ENCODE measurements at regions not wholly inside any gene's neighbourhood (a gene's known extent, or its start where the extent isn't known, plus 50 kb on each side); places are given as distances from the start of the nearest gene placed in this dataset.

DNA sequence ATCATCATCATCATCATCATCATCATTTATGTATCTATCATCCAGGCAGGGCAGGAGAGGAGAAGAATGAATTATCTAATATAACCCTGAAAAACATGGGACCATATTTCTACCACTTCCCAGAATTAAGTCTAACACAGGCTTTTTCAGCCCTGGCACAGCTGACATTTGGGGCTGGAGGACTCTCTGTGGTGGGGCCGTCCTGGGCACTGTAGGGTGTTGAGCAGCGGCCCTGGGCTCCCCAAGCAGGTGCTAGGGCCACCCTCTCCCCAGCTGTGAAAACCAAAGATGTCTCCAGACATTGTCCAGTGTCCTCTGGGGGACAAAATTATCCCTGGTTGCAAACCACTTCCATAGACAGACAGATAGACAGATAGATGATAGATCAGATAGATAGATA is 288.4 kb downstream of the CRLF2 start:
- TF ChIP-seq, protein P1, sequence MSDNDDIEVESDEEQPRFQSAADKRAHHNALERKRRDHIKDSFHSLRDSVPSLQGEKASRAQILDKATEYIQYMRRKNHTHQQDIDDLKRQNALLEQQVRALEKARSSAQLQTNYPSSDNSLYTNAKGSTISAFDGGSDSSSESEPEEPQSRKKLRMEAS (CRISPR knock-in tag; IDR thresholded peaks at IDR 0.05) = no peak
- TF ChIP-seq, protein P2, sequence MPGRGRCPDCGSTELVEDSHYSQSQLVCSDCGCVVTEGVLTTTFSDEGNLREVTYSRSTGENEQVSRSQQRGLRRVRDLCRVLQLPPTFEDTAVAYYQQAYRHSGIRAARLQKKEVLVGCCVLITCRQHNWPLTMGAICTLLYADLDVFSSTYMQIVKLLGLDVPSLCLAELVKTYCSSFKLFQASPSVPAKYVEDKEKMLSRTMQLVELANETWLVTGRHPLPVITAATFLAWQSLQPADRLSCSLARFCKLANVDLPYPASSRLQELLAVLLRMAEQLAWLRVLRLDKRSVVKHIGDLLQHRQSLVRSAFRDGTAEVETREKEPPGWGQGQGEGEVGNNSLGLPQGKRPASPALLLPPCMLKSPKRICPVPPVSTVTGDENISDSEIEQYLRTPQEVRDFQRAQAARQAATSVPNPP (IDR thresholded peaks at IDR 0.05; ENCODE audit: borderline replicate concordance, insufficient read depth, insufficient read length) = no peak
- TF ChIP-seq MXI1 (IDR thresholded peaks at IDR 0.05; ENCODE audit: low read depth, low read length) (no peak), RBM22 (IDR thresholded peaks at IDR 0.05; ENCODE audit: low read depth, low read length, poor library complexity, severe bottlenecking) (no peak), ZNF785 (CRISPR knock-in tag; IDR thresholded peaks at IDR 0.05) (no peak), SMC3 (conservative IDR thresholded peaks at IDR 0.05; ENCODE audit: insufficient read depth, low read depth, low read length) (no peak), C11orf30 (IDR thresholded peaks at IDR 0.05; ENCODE audit: low read depth) (no peak)
